Heart left ventricle (tissue), 16 donors: ENCODE measurements at regions not wholly inside any gene's neighbourhood (a gene's known extent, or its start where the extent isn't known, plus 50 kb on each side); places are given as distances from the start of the nearest gene placed in this dataset.

ENCODE experiments used
- ATAC-seq, 4 donors: fragments of 200-7000 bp; cut with Tn5 transposase; one replicate each; pipeline ENCODE4 v1.9.1; 2020 to 2022; ENCODE audit warnings: moderate library complexity in 4 of 4, mild to moderate bottlenecking in 3 of 4, moderate number of reproducible peaks in 1 of 4
- DNase-seq, 5 donors: peaks; one replicate each; pipeline ENCODE4 v3.0.0-alpha.2; 2020
- H3K27ac ChIP-seq, 12 donors: fragments of 200-600 bp; sonication (generic) in 4 of 12; one replicate each; pipeline versions ENCODE4 v1.5.0 to v1.8.0; 2016 to 2022; ENCODE audit warnings: mild to moderate bottlenecking in 2 of 12
- H3K27me3 ChIP-seq, 9 donors: fragments of 200-600 bp; sonication (generic) in 2 of 9; one replicate each; pipeline versions ENCODE4 v1.5.1 to v1.8.0; 2016 to 2022; ENCODE audit warnings: mild to moderate bottlenecking in 3 of 9
- H3K36me3 ChIP-seq, 9 donors: fragments of 200-600 bp; sonication (generic) in 2 of 9; one replicate each; pipeline versions ENCODE4 v1.5.0 to v1.8.0; 2018 to 2022; ENCODE audit warnings: mild to moderate bottlenecking in 2 of 9
- H3K4me1 ChIP-seq, 12 donors: fragments of 200-600 bp; sonication (generic) in 4 of 12; one replicate each; pipeline versions ENCODE4 v1.5.0 to v1.8.0; 2016 to 2022; ENCODE audit warnings: mild to moderate bottlenecking in 3 of 12
- H3K4me3 ChIP-seq, 12 donors: fragments of 200-600 bp; sonication (generic) in 4 of 12; one replicate each; pipeline versions ENCODE4 v1.5.0 to v1.8.0; 2017 to 2022; ENCODE audit warnings: mild to moderate bottlenecking in 9 of 12, moderate library complexity in 4 of 12
- H3K9me3 ChIP-seq, 12 donors: fragments of 200-600 bp; sonication (generic) in 4 of 12; one replicate each; pipeline versions ENCODE4 v1.5.0 to v1.8.0; 2016 to 2022; ENCODE audit warnings: mild to moderate bottlenecking in 1 of 12
- CTCF ChIP-seq, 12 donors: fragments of 200-600 bp; sonication (generic) in 4 of 12; IDR thresholded peaks; one replicate each; pipeline versions ENCODE4 v1.5.0 to v1.8.0; 2018 to 2022; ENCODE audit warnings: antibody characterized with exemption in 12 of 12, mild to moderate bottlenecking in 5 of 12
- POLR2A ChIP-seq, 2 donors: fragments of 450-650 bp; IDR thresholded peaks; one replicate each; pipeline ENCODE4 v1.6.1; 2017; ENCODE audit warnings: antibody characterized with exemption in 2 of 2, mild to moderate bottlenecking in 2 of 2, moderate library complexity in 2 of 2
- WGBS, 4 donors: extraction: QIAGEN DNeasy Blood & Tissue Kit in 2 of 4; methylation state at CpG; one replicate each; pipeline versions ENCODE4 v1.1.5 to v1.1.7; 2013 to 2018; 5-methylcytosine and 5-hydroxymethylcytosine counted together
- intact Hi-C, 10 donors: fragments of 100-400 bp; cut with DNase I; formaldehyde crosslinking; loops; one replicate each; pipeline versions ENCODE4 v1.11.1 to v1.14.2; 2022
- donor health status: ischemic (EF 13 %, LVEDD 7.1; RV severe dilation, severe dysfunction).
- donor health status: healthy with polysubstance abuse.
- donor health status: DM: no; HTN: yes; CAD: no.
- donor health status: DM: no; HTN: no; CAD: no.
- donor health status: ischemic (EF 25% LVEDD 6.9; RV normal size, moderate dysfunction).
- donor health status: ischemic (EF 25% LVEDD 5.7; RV mildly dilated, moderate dysfunction).
- donor health status: healthy.
- donor health status: DM: yes; HTN: yes; CAD: no.
- donor health status: ischemic (EF 35%, LVEDD 5.7; RV mildly dilated, moderate dysfunction).
- donor health status: nonischemic (EF 11% LVEDD 7.7; RV severe dilation, severe dysfunction).
- donor health status: DM: yes; HTN: yes; CAD: no.
- donor health status: PGD.
- donor health status: ischemic (EF 29% LVEDD 5.4; RV normal size, mild dysfunction).
- donor health status: nonischemic (EF 23%, LVEDD 6.1; RV moderate dilation, normal function).

DNA sequence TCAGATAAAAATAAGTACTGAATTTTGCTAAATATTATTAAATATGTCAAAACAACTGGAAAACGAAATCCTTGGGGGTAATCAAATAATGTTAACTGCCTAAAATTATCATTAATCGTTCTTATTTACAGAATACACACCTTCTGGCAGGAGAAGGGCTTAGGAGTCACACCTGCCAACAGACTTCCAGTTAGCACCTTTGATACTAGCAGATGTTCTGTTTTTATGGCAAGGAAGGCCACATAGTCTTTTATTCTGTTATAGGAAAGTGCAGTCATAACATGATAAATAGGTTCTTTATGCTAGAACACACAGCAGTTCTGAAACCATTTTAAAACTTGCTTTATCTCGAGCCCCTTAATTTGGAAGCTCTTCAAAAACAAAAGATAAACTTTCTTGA, 464.1 kb downstream of the UTRN start:
- no peaks in the 10 kb centered on the region for H3K9me3 ChIP-seq
- WGBS, 4 donors: 86 to 94% (median 93%) methylated on average over 3 of the region's 3 CpGs
- ATAC-seq (no peak), DNase-seq (no peak)
- no peak for TF ChIP-seq POLR2A (IDR thresholded peaks at IDR 0.05)
- TF ChIP-seq CTCF (IDR thresholded peaks at IDR 0.05): no peak
- no peaks in the 10 kb centered on the region for H3K27me3 ChIP-seq
- peaks cover 0 to 66% (median 60%) of the 10 kb centered on the region in 9 donors for H3K36me3 ChIP-seq
- peaks cover 0 to 3% (median 0%) of the 10 kb centered on the region in 12 donors for H3K4me1 ChIP-seq
- H3K4me3 ChIP-seq: no peak overlapping the region
- H3K27ac ChIP-seq: no peak overlapping the region
- intact Hi-C loops: no loop called here

DNA sequence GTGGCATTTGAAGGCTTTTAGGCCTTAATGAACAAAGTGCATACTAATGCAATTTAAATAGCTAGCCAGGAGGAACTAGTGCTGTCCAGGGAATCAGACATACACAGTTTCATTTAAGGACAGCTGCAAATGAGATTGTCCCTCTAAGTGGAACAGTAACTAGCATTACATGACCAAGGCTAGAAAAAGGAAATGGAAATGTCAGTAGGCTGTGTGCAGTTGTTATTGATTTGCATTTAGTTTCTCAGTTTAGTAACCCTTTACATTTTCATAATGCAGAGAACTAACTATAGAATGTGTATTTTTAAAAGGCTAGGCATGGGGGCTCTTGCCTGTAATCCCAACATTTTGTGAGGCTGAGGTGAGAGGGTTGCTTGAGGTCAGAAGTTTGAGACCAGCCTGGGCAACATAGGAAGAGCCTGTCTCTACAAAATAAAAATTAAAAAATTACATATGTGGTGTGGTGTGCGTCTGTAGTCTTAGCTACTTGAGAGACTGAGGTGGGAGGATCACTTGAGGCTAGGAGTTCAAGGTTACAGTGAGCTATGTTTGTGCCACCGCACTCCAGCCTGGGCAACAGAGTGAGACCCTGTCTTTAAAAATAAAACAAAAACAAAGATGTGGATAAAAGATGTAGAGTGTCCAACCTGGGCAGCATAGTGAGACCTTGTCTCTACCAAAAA, 468.0 kb downstream of the UTRN start:
- intact Hi-C loops: no loop called here
- 95 to 100% (median 97%) methylated on average over 2 of the region's 2 CpGs for WGBS, 4 donors
- ATAC-seq (no peak), DNase-seq (no peak)
- Histone ChIP-seq H3K27ac (no peak overlapping the region), H3K4me1 (peaks cover 0 to 6% (median 0%) of the 10 kb centered on the region in 12 donors), H3K36me3 (peaks cover 0 to 89% (median 68%) of the 10 kb centered on the region in 9 donors), H3K9me3 (no peaks in the 10 kb centered on the region), H3K4me3 (no peak overlapping the region), H3K27me3 (no peaks in the 10 kb centered on the region)
- TF ChIP-seq CTCF (IDR thresholded peaks at IDR 0.05) (no peak), POLR2A (IDR thresholded peaks at IDR 0.05) (no peak)

DNA sequence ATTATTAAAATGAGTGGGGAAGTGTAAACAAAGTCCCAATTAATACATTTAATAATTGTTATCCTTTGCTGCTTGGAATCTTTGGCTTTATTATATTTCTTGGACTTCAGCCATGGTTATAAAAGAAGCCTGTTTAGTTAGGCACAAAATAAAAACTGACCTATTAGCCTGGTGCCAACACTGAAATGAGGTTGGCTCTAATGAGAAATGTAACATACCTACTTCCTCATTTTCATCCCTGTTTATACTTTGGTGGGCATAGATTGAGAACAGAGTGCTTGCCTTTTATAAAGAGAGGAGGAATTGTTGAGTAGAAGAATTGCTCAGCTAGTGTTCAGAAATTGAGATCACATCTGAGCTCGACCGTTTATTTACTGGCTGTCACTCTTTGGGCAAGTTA, 471.3 kb downstream of the UTRN start:
- no peak for ATAC-seq
- WGBS, 4 donors: 44 to 83% (median 64%) methylated on average over 2 of the region's 2 CpGs
- TF ChIP-seq CTCF (IDR thresholded peaks at IDR 0.05) (no peak), POLR2A (IDR thresholded peaks at IDR 0.05) (no peak)
- intact Hi-C loops: no loop called here
- Histone ChIP-seq H3K4me1 (peaks cover 0 to 6% (median 0%) of the 10 kb centered on the region in 12 donors), H3K27me3 (no peaks in the 10 kb centered on the region), H3K9me3 (no peaks in the 10 kb centered on the region), H3K36me3 (peaks cover 0 to 69% (median 38%) of the 10 kb centered on the region in 9 donors), H3K4me3 (no peak overlapping the region), H3K27ac (no peak overlapping the region)
- no peak for DNase-seq

DNA sequence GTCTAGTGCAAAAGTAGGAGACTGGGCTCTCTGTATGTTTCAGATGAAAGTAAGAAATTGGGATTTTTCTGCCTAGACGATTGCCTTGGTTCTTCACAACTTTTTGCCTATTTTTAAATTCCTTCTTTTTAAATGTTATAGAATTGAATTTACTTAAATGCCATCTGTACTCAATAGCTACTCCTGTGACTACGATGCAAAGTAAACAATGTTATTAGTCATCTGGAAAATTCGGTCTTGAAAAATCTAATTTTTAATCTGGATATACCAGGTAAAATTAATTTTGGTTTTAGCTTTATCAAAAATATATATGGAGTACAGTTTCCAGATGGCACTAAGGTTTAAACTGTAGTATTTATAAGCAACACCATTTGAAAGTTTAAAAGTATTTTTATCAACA, 472.2 kb downstream of the UTRN start:
- ATAC-seq (no peak), DNase-seq (no peak)
- 95 to 97% (median 96%) methylated on average over 3 of the region's 3 CpGs for WGBS, 4 donors
- H3K4me1 ChIP-seq: peaks cover 0 to 6% (median 0%) of the 10 kb centered on the region in 12 donors
- intact Hi-C loops: no loop called here
- H3K27me3 ChIP-seq: no peaks in the 10 kb centered on the region
- TF ChIP-seq POLR2A (IDR thresholded peaks at IDR 0.05): no peak
- TF ChIP-seq CTCF (IDR thresholded peaks at IDR 0.05): no peak
- no peak overlapping the region for H3K4me3 ChIP-seq
- no peak overlapping the region for H3K27ac ChIP-seq
- no peaks in the 10 kb centered on the region for H3K9me3 ChIP-seq
- H3K36me3 ChIP-seq: peaks cover 0 to 62% (median 30%) of the 10 kb centered on the region in 9 donors
